22Rv1 (cell line): ENCODE measurements at regions not wholly inside any gene's neighbourhood (a gene's known extent, or its start where the extent isn't known, plus 50 kb on each side); places are given as distances from the start of the nearest gene placed in this dataset.

Source experiments
- CTCF ChIP-seq: fragments of 450-650 bp; IDR thresholded peaks from 2 replicates; pipeline ENCODE4 v1.5.1; 2017; ENCODE audit warnings: mild to moderate bottlenecking
- ZFX ChIP-seq: fragments of 450-650 bp; IDR thresholded peaks from 2 replicates; pipeline ENCODE4 v1.6.1; 2017; ENCODE audit warnings: antibody characterized with exemption, borderline replicate concordance

DNA sequence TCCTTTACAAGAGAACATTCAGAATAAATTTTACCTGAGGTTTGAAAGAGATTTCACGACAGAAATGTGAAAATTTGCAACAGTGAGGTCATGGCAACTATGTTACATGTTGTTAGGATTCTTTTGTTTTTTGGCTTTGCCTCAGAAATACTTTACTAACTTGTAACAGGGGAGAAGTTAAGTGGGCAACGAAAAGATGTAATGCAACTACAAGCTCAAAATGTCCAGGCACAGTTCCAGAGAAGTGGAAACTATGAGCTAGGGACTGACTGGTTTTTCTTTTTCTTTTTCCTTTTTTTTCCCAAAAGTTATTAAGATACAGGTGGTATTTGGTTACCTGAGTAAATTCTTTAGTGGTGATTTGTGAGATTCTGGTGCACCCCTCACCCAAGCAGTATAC is 111.5 kb upstream of the PPP2R3A start:
- TF ChIP-seq CTCF (no peak), ZFX (no peak)
